ENCODE measurements at regions not wholly inside any gene's neighbourhood (a gene's known extent, or its start where the extent isn't known, plus 50 kb on each side); places are given as distances from the start of the nearest gene placed in this dataset.

GRCh38 chr3:72343078-72343477 is 505.2 kb downstream of the SHQ1 start:
- CTCF ChIA-PET: no interaction called here
- peak; percentile 21 for FAIRE-seq

GRCh38 chr3:72342450-72342849 is 505.8 kb downstream of the SHQ1 start:
- no peak for TF ChIP-seq EZH2 (IDR thresholded peaks at IDR 0.05; ENCODE audit: borderline replicate concordance, low read depth, low read length, severe bottlenecking)
- TF ChIP-seq JUN (IDR thresholded peaks at IDR 0.05; ENCODE audit: borderline replicate concordance, insufficient read depth, insufficient read length, low read depth): no peak
- no peak for TF ChIP-seq GATA2 (IDR thresholded peaks at IDR 0.05; ENCODE audit: insufficient read depth, insufficient read length, low read depth, low read length)
- intact Hi-C loops (cut with micrococcal nuclease): no loop called here
- POLR2A ChIA-PET: no interaction called here

More at GRCh38 chr3:72343078-72343477, 505.2 kb downstream of the SHQ1 start:
- Histone ChIP-seq H2AFZ (ENCODE audit: low read depth, low read length) (no peak overlapping the region), H3K4me1 (ENCODE audit: control insufficient read depth, extremely low read depth, insufficient read depth, low read length) (peaks cover 3% of the 10 kb centered on the region), H3K9me1 (replicated peaks; ENCODE audit: control insufficient read depth, extremely low read depth, insufficient read depth, low read length) (no peaks in the 10 kb centered on the region), H3K79me2 (ENCODE audit: control insufficient read depth, insufficient read depth, low read length) (no peaks in the 10 kb centered on the region), H3K9ac (replicated peaks; ENCODE audit: extremely low read depth, insufficient read depth, low read length) (no peak overlapping the region), H3K4me3 (replicated peaks in 1 of 3; ENCODE audit: insufficient read depth in 1 of 3, low read depth in 1 of 3, low read length in 3 of 3) (no peak overlapping the region), H3K9me3 (replicated peaks; ENCODE audit: control insufficient read depth, insufficient read depth, low read length) (no peaks in the 10 kb centered on the region), H4K20me1 (replicated peaks; ENCODE audit: control insufficient read depth, extremely low read depth, insufficient read depth, low read length) (no peaks in the 10 kb centered on the region), H3K27ac (ENCODE audit: insufficient read depth, low read depth, low read length) (no peak overlapping the region), H3K36me3 (ENCODE audit: control insufficient read depth in 2 of 2, extremely low read depth in 1 of 2, insufficient read depth in 2 of 2, low read length in 2 of 2) (no peaks in the 10 kb centered on the region), H3K27me3 (ENCODE audit: control insufficient read depth in 2 of 2, insufficient read depth in 2 of 2, low read length in 2 of 2) (no peaks in the 10 kb centered on the region), H3K4me2 (ENCODE audit: insufficient read depth, low read length) (no peak overlapping the region)
- intact Hi-C loops (cut with micrococcal nuclease) (no loop called here), dilution Hi-C loops (cut with MboI; ENCODE audit: extremely low pct_ligation_motif_present, low sequenced_read_pairs) (no loop called here)
- no peak for TF ChIP-seq POLR2AphosphoS5 (IDR thresholded peaks at IDR 0.05; ENCODE audit: insufficient read depth, low read depth, low read length)
- peak; percentile 17 for TF ChIP-seq FOS (IDR thresholded peaks at IDR 0.05; ENCODE audit: borderline replicate concordance, insufficient read depth, low read length)
- no peak for TF ChIP-seq POLR2A (IDR thresholded peaks at IDR 0.05; ENCODE audit: low read depth, low read length)
- POLR2A ChIA-PET: no interaction called here
- BruUV-seq (replicated peaks): no TSS peak
- peak; percentile 12 for DNase-seq (ENCODE audit: low read depth, low spot score)

More at GRCh38 chr3:72342450-72342849, 505.8 kb downstream of the SHQ1 start:
- Histone ChIP-seq H4K20me1 (replicated peaks; ENCODE audit: control insufficient read depth, extremely low read depth, insufficient read depth, low read length) (no peaks in the 10 kb centered on the region), H3K27me3 (ENCODE audit: control insufficient read depth in 2 of 2, insufficient read depth in 2 of 2, low read length in 2 of 2) (no peaks in the 10 kb centered on the region), H3K9me3 (replicated peaks; ENCODE audit: control insufficient read depth, insufficient read depth, low read length) (no peaks in the 10 kb centered on the region), H3K4me2 (ENCODE audit: insufficient read depth, low read length) (no peak overlapping the region), H3K4me1 (ENCODE audit: control insufficient read depth, extremely low read depth, insufficient read depth, low read length) (peaks cover 3% of the 10 kb centered on the region), H3K9ac (replicated peaks; ENCODE audit: extremely low read depth, insufficient read depth, low read length) (no peak overlapping the region), H3K79me2 (ENCODE audit: control insufficient read depth, insufficient read depth, low read length) (no peaks in the 10 kb centered on the region), H3K9me1 (replicated peaks; ENCODE audit: control insufficient read depth, extremely low read depth, insufficient read depth, low read length) (no peaks in the 10 kb centered on the region), H3K36me3 (ENCODE audit: control insufficient read depth in 2 of 2, extremely low read depth in 1 of 2, insufficient read depth in 2 of 2, low read length in 2 of 2) (no peaks in the 10 kb centered on the region), H2AFZ (ENCODE audit: low read depth, low read length) (no peak overlapping the region), H3K27ac (ENCODE audit: insufficient read depth, low read depth, low read length) (no peak overlapping the region), H3K4me3 (replicated peaks in 1 of 3; ENCODE audit: insufficient read depth in 1 of 3, low read depth in 1 of 3, low read length in 3 of 3) (no peak overlapping the region)
- CTCF ChIA-PET: interaction anchor here (1.3 to 1.8 kb wide), 2 partner anchors 8 to 20 kb away, joined by 3 to 5 read pairs; no protein-coding TSS in a partner anchor
- BruUV-seq (replicated peaks): no TSS peak
- dilution Hi-C loops (cut with MboI; ENCODE audit: extremely low pct_ligation_motif_present, low sequenced_read_pairs): no loop called here
- no peak for DNase-seq (ENCODE audit: low read depth, low spot score)
- FAIRE-seq: no peak

Measured in endothelial cell of umbilical vein (primary cell).